ENCODE measurements at regions not wholly inside any gene's neighbourhood (a gene's known extent, or its start where the extent isn't known, plus 50 kb on each side); places are given as distances from the start of the nearest gene placed in this dataset.

DNA sequence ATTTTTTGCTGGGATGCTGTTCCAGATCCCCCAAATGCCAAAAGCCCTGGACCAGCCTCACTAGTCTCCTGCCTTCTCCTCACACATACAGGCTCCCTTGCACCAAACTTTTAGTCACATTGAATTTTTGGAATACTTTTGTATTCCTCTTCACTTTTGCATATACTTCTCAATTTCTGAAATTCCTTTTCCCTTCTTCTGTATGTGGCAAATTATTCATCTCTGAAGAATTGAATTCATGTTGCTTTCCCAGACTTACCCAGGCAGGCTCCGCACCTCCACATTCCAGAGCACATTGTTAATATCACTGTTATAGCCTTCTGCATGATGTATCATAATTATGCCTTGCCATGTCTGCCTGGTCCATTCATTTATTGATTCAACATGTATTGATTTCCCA, 255.3 kb upstream of the POU3F2 start:
- TF ChIP-seq, protein P1, sequence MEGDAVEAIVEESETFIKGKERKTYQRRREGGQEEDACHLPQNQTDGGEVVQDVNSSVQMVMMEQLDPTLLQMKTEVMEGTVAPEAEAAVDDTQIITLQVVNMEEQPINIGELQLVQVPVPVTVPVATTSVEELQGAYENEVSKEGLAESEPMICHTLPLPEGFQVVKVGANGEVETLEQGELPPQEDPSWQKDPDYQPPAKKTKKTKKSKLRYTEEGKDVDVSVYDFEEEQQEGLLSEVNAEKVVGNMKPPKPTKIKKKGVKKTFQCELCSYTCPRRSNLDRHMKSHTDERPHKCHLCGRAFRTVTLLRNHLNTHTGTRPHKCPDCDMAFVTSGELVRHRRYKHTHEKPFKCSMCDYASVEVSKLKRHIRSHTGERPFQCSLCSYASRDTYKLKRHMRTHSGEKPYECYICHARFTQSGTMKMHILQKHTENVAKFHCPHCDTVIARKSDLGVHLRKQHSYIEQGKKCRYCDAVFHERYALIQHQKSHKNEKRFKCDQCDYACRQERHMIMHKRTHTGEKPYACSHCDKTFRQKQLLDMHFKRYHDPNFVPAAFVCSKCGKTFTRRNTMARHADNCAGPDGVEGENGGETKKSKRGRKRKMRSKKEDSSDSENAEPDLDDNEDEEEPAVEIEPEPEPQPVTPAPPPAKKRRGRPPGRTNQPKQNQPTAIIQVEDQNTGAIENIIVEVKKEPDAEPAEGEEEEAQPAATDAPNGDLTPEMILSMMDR (IDR thresholded peaks at IDR 0.05), result no peak
- no peaks in the 10 kb centered on the region for H3K9me3 ChIP-seq
- no peaks in the 10 kb centered on the region for H3K27me3 ChIP-seq (ENCODE audit: low read depth)
- no peak overlapping the region for H3K27ac ChIP-seq
- no peaks in the 10 kb centered on the region for H3K4me1 ChIP-seq
- no peak overlapping the region for H3K4me3 ChIP-seq
- DNase-seq (no peak), ATAC-seq (no peak)
- no peaks in the 10 kb centered on the region for H3K36me3 ChIP-seq
- intact Hi-C loops (cut with DNase I), result no loop called here

DNA sequence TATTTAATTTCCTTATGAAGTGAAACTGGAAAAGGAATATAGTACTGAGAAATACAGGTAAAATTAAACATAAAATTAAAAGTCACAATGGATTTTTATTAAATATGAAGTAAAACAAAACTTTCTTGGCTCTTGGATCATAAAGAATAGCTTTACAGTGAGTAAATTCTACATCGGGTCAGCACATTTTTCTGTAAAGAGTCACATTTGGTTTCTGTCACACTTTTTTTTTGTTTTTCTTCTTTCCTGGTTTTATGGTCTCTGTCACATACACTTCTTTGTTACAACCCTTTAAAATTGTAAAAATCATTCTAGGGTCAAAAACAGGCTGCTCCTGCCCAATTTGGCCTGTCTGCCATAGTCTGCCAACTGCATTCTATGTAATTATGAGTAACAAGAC, 254.4 kb upstream of the POU3F2 start:
- Histone ChIP-seq H3K27me3 (ENCODE audit: low read depth) (no peaks in the 10 kb centered on the region), H3K36me3 (no peaks in the 10 kb centered on the region), H3K9me3 (no peaks in the 10 kb centered on the region), H3K27ac (no peak overlapping the region), H3K4me1 (no peaks in the 10 kb centered on the region), H3K4me3 (no peak overlapping the region)
- intact Hi-C loops (cut with DNase I), result no loop called here
- DNase-seq, result no peak
- TF ChIP-seq, protein P1 (IDR thresholded peaks at IDR 0.05), result no peak
- ATAC-seq, result no peak

DNA sequence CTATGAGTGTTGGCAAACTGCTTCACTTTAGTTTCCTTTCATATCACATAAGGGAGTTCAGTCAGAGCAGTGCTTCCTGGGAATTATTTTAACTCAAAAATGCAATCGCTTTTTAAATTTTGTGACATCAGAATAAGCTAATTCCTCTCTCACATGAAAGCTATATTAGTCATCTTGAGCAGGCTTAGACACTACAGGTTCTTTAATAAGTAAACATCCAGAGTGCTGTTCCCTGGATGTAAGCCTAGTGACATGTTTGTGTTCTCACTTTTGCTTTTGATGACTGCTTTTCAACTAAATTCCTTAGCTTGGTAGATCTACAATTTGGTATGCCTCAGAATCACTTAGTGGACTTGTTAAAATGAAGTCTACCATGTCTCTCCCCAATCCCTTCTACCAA, 252.7 kb upstream of the POU3F2 start:
- H3K36me3 ChIP-seq, result no peaks in the 10 kb centered on the region
- H3K4me1 ChIP-seq, result no peaks in the 10 kb centered on the region
- no peaks in the 10 kb centered on the region for H3K9me3 ChIP-seq
- no peak overlapping the region for H3K4me3 ChIP-seq
- H3K27ac ChIP-seq, result no peak overlapping the region
- peak; percentile 79 to 95 for ATAC-seq
- intact Hi-C loops (cut with DNase I), result no loop called here
- TF ChIP-seq, protein P1 (IDR thresholded peaks at IDR 0.05), result no peak
- H3K27me3 ChIP-seq (ENCODE audit: low read depth), result no peaks in the 10 kb centered on the region
- no peak for DNase-seq

DNA sequence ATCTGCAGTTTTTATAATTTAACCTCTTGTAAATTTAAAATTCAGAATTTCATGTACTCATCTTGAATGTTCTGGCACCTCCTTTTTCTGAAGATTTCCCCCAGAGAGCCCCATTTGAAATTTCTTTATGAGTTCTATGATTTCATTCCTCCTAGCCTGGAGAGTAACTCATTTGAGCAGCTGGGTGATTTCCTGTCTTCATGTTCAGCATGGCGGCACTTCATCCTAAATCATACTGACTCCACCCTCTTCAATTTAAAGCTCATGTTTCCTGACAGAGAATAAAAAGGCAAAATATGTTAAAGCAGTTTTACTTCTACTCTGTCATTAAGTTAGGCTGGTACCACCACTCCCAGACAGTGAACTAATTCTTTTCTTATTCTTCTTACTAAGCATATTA, 250.9 kb upstream of the POU3F2 start:
- TF ChIP-seq, protein P1 (IDR thresholded peaks at IDR 0.05), result no peak
- H3K4me3 ChIP-seq, result no peak overlapping the region
- DNase-seq (no peak), ATAC-seq (no peak)
- H3K27me3 ChIP-seq (ENCODE audit: low read depth), result no peaks in the 10 kb centered on the region
- no peaks in the 10 kb centered on the region for H3K9me3 ChIP-seq
- no peak overlapping the region for H3K27ac ChIP-seq
- intact Hi-C loops (cut with DNase I), result no loop called here
- no peaks in the 10 kb centered on the region for H3K36me3 ChIP-seq
- no peaks in the 10 kb centered on the region for H3K4me1 ChIP-seq

DNA sequence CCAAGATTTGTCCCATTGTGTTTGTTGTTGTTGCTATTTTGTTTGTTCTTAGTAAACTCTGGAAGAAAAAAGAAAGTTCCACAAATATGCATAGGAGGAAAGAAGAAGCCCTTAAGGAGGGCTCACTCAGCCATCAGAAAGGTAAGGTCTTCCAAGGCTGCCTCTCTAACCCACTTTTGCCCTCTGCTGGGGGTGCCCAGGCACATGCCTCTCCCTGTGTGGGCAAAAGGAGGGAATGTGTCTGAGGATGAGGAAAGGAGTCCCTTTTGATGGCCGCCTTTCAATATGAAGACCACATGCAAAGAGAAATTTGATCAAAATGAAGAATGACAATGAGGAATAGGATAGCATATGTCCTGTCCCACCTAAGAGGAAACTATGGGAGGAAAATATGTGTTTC, 248.2 kb upstream of the POU3F2 start:
- ATAC-seq, result no peak
- no peaks in the 10 kb centered on the region for H3K27me3 ChIP-seq (ENCODE audit: low read depth)
- H3K4me1 ChIP-seq, result no peaks in the 10 kb centered on the region
- intact Hi-C loops (cut with DNase I), result no loop called here
- no peak overlapping the region for H3K4me3 ChIP-seq
- DNase-seq, result no peak
- no peaks in the 10 kb centered on the region for H3K36me3 ChIP-seq
- H3K9me3 ChIP-seq, result no peaks in the 10 kb centered on the region
- no peak overlapping the region for H3K27ac ChIP-seq
- TF ChIP-seq, protein P1 (IDR thresholded peaks at IDR 0.05), result no peak

DNA sequence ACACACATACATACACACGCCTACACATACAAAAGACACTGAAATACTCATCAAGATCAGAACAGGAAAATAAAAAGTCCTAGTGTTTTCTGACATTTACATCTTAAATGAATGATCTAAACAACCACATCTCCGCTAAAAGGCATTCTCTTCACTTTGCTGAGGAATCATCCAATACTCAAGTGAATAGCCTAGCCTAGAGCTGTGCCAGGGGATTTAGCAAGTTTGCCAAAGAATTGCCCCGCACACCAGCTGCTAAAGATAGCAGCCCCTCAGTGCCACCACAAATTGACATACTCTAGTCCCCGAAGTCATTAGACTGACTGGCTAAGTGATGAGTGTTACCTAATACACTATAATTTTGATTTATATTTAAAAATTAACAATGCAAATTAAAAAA, 246.8 kb upstream of the POU3F2 start:
- TF ChIP-seq, protein P1 (IDR thresholded peaks at IDR 0.05), result no peak
- H3K27me3 ChIP-seq (ENCODE audit: low read depth), result no peaks in the 10 kb centered on the region
- H3K36me3 ChIP-seq, result no peaks in the 10 kb centered on the region
- H3K4me1 ChIP-seq, result no peaks in the 10 kb centered on the region
- H3K27ac ChIP-seq, result no peak overlapping the region
- intact Hi-C loops (cut with DNase I), result no loop called here
- DNase-seq, result no peak
- no peaks in the 10 kb centered on the region for H3K9me3 ChIP-seq
- ATAC-seq, result no peak
- no peak overlapping the region for H3K4me3 ChIP-seq
